WTC11 (cell line): ENCODE measurements at regions not wholly inside any gene's neighbourhood (a gene's known extent, or its start where the extent isn't known, plus 50 kb on each side); places are given as distances from the start of the nearest gene placed in this dataset.

Experiments used
- ATF3 ChIP-seq: sonication (generic); formaldehyde crosslinking; conservative IDR thresholded peaks from 2 replicates; pipeline ENCODE4 v1.8.1; 2022; ENCODE audit warnings: mild to moderate bottlenecking, missing genetic modification reagents
- ATF6 ChIP-seq: sonication (generic); formaldehyde crosslinking; IDR thresholded peaks from 2 replicates; pipeline ENCODE4 v1.8.1; 2023; ENCODE audit warnings: mild to moderate bottlenecking, missing genetic modification reagents
- CTCF ChIP-seq: fragments of 200-600 bp; IDR thresholded peaks from 2 replicates; pipeline ENCODE4 v1.8.0; 2022; ENCODE audit warnings: antibody characterized with exemption
- ETV6 ChIP-seq: sonication (generic); formaldehyde crosslinking; IDR thresholded peaks from 2 replicates; pipeline ENCODE4 v1.8.1; 2022; ENCODE audit warnings: mild to moderate bottlenecking, missing genetic modification reagents
- GRHL2 ChIP-seq: fragments of 250-450 bp; sonication (Bioruptor Pico); IDR thresholded peaks from 2 replicates; pipeline ENCODE4 v1.8.0; 2022; ENCODE audit warnings: mild to moderate bottlenecking, moderate library complexity; ENCODE audit not compliant: insufficient replicate concordance, severe bottlenecking
- MAX ChIP-seq: sonication (generic); formaldehyde crosslinking; IDR thresholded peaks from 2 replicates; pipeline ENCODE4 v1.8.0; 2022; ENCODE audit warnings: mild to moderate bottlenecking, missing genetic modification reagents
- MYBL2 ChIP-seq: sonication (generic); formaldehyde crosslinking; IDR thresholded peaks from 2 replicates; pipeline ENCODE4 v1.8.1; 2023; ENCODE audit warnings: mild to moderate bottlenecking, moderate library complexity, missing genetic modification reagents
- NFYB ChIP-seq: sonication (generic); formaldehyde crosslinking; conservative IDR thresholded peaks from 2 replicates; pipeline ENCODE4 v1.8.0; 2022; ENCODE audit warnings: low read depth, missing genetic modification reagents
- SMAD3 ChIP-seq: sonication (generic); formaldehyde crosslinking; IDR thresholded peaks from 2 replicates; pipeline ENCODE4 v1.8.0; 2022; ENCODE audit warnings: missing genetic modification reagents, mild to moderate bottlenecking, borderline replicate concordance
- TCF7 ChIP-seq: sonication (generic); formaldehyde crosslinking; IDR thresholded peaks from 2 replicates; pipeline ENCODE4 v1.8.0; 2022; ENCODE audit warnings: mild to moderate bottlenecking, low read depth, missing genetic modification reagents, moderate library complexity
- ZBTB43 ChIP-seq: sonication (generic); formaldehyde crosslinking; IDR thresholded peaks from 2 replicates; pipeline ENCODE4 v1.8.1; 2023; ENCODE audit warnings: mild to moderate bottlenecking, missing genetic modification reagents
- ZNF512 ChIP-seq: sonication (generic); formaldehyde crosslinking; IDR thresholded peaks from 2 replicates; pipeline ENCODE4 v1.8.1; 2022; ENCODE audit warnings: missing genetic modification reagents, borderline replicate concordance

- TF ChIP-seq GRHL2 = no peak
- no peak for TF ChIP-seq MYBL2 (CRISPR knock-in tag)
- no peak for TF ChIP-seq NFYB
- no peak for TF ChIP-seq CTCF
- TF ChIP-seq ZBTB43 = no peak
- no peak for TF ChIP-seq ETV6 (CRISPR knock-in tag)
- TF ChIP-seq ATF3 = no peak
- TF ChIP-seq TCF7 (CRISPR knock-in tag) = no peak
- TF ChIP-seq ZNF512 (CRISPR knock-in tag) = no peak
- TF ChIP-seq SMAD3 (CRISPR knock-in tag) = no peak
- no peak for TF ChIP-seq MAX
- no peak for TF ChIP-seq ATF6 (CRISPR knock-in tag)
Measured at GRCh38 chr15:28783873-28784272, 64.6 kb downstream of the GOLGA6L7 start.
